ENCODE measurements at regions not wholly inside any gene's neighbourhood (a gene's known extent, or its start where the extent isn't known, plus 50 kb on each side); places are given as distances from the start of the nearest gene placed in this dataset.
A peak's percentile ranks its signal among the peaks of the same experiment; 100 is the strongest.

- TF ChIP-seq GLIS1 (tag by site-specific recombination; IDR thresholded peaks at IDR 0.05) (no peak), TRIM28 (IDR thresholded peaks at IDR 0.05; ENCODE audit: borderline replicate concordance, low read length) (no peak), ZNF624 (tag by site-specific recombination; IDR thresholded peaks at IDR 0.05) (no peak), GLI4 (tag by site-specific recombination; IDR thresholded peaks at IDR 0.05) (no peak), MYNN (tag by site-specific recombination; IDR thresholded peaks at IDR 0.05; ENCODE audit: borderline replicate concordance) (no peak), HOXA7 (CRISPR knock-in tag; IDR thresholded peaks at IDR 0.05; ENCODE audit: borderline replicate concordance) (no peak), ZBTB7A (tag by site-specific recombination; IDR thresholded peaks at IDR 0.05; ENCODE audit: low read depth) (no peak), ZBTB20 (tag by site-specific recombination; IDR thresholded peaks at IDR 0.05) (peak; percentile 79), ZNF664 (tag by site-specific recombination; IDR thresholded peaks at IDR 0.05) (no peak), ZNF510 (tag by site-specific recombination; IDR thresholded peaks at IDR 0.05; ENCODE audit: insufficient replicate concordance) (no peak), ZNF248 (tag by site-specific recombination; IDR thresholded peaks at IDR 0.05) (no peak), ZFP69B (tag by site-specific recombination; IDR thresholded peaks at IDR 0.05) (no peak), PRDM4 (tag by site-specific recombination; IDR thresholded peaks at IDR 0.05) (no peak), ZNF449 (tag by site-specific recombination; IDR thresholded peaks at IDR 0.05) (no peak), ZNF596 (tag by site-specific recombination; IDR thresholded peaks at IDR 0.05) (no peak), SP7 (tag by site-specific recombination; IDR thresholded peaks at IDR 0.05) (no peak), YY2 (tag by site-specific recombination; IDR thresholded peaks at IDR 0.05) (no peak), TCF7L2 (IDR thresholded peaks at IDR 0.05; ENCODE audit: borderline replicate concordance, low read depth, low read length) (no peak), ZFP3 (tag by site-specific recombination; IDR thresholded peaks at IDR 0.05; ENCODE audit: low read depth) (no peak), ZNF280D (tag by site-specific recombination; IDR thresholded peaks at IDR 0.05) (no peak), GLIS2 (tag by site-specific recombination; IDR thresholded peaks at IDR 0.05) (peak; percentile 30), KLF1 (tag by site-specific recombination; IDR thresholded peaks at IDR 0.05) (no peak), ZNF843 (tag by site-specific recombination; IDR thresholded peaks at IDR 0.05) (no peak), ZNF433 (tag by site-specific recombination; IDR thresholded peaks at IDR 0.05; ENCODE audit: low read depth) (no peak), ZNF600 (tag by site-specific recombination; IDR thresholded peaks at IDR 0.05) (no peak), ZBTB48 (tag by site-specific recombination; IDR thresholded peaks at IDR 0.05) (peak; percentile 59; the same call in 1 of the 2 replicates)
- TF ChIP-seq, protein P1, sequence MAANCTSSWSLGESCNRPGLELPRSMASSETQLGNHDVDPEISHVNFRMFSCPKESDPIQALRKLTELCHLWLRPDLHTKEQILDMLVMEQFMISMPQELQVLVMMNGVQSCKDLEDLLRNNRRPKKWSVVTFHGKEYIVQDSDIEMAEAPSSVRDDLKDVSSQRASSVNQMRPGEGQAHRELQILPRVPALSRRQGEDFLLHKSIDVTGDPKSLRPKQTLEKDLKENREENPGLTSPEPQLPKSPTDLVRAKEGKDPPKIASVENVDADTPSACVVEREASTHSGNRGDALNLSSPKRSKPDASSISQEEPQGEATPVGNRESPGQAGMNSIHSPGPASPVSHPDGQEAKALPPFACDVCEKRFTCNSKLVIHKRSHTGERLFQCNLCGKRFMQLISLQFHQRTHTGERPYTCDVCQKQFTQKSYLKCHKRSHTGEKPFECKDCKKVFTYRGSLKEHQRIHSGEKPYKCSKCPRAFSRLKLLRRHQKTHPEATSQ (tag by site-specific recombination; IDR thresholded peaks at IDR 0.05): no peak
- TF ChIP-seq, protein P2, sequence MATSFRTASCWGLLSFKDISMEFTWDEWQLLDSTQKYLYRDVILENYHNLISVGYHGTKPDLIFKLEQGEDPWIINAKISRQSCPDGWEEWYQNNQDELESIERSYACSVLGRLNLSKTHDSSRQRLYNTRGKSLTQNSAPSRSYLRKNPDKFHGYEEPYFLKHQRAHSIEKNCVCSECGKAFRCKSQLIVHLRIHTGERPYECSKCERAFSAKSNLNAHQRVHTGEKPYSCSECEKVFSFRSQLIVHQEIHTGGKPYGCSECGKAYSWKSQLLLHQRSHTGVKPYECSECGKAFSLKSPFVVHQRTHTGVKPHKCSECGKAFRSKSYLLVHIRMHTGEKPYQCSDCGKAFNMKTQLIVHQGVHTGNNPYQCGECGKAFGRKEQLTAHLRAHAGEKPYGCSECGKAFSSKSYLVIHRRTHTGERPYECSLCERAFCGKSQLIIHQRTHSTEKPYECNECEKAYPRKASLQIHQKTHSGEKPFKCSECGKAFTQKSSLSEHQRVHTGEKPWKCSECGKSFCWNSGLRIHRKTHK (tag by site-specific recombination; IDR thresholded peaks at IDR 0.05): no peak
- TF ChIP-seq, protein P3, sequence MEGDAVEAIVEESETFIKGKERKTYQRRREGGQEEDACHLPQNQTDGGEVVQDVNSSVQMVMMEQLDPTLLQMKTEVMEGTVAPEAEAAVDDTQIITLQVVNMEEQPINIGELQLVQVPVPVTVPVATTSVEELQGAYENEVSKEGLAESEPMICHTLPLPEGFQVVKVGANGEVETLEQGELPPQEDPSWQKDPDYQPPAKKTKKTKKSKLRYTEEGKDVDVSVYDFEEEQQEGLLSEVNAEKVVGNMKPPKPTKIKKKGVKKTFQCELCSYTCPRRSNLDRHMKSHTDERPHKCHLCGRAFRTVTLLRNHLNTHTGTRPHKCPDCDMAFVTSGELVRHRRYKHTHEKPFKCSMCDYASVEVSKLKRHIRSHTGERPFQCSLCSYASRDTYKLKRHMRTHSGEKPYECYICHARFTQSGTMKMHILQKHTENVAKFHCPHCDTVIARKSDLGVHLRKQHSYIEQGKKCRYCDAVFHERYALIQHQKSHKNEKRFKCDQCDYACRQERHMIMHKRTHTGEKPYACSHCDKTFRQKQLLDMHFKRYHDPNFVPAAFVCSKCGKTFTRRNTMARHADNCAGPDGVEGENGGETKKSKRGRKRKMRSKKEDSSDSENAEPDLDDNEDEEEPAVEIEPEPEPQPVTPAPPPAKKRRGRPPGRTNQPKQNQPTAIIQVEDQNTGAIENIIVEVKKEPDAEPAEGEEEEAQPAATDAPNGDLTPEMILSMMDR (tag by site-specific recombination; IDR thresholded peaks at IDR 0.05): no peak
These were observed 158.3 kb downstream of the KIF26A start (continued) for GRCh38 chr14:104296388-104297312.

Measured in HEK293 (cell line).